Inflammatory macrophage (primary cell): ENCODE measurements at regions not wholly inside any gene's neighbourhood (a gene's known extent, or its start where the extent isn't known, plus 50 kb on each side); places are given as distances from the start of the nearest gene placed in this dataset.
A peak's percentile ranks its signal among the peaks of the same experiment; 100 is the strongest.

Source experiments
- DNase-seq, 2 donors: peaks; one replicate each; pipeline ENCODE4 v3.0.0-alpha.2; 2020 to 2022

GRCh38 chr17:62882284-62882683 is 74.2 kb upstream of the MARCHF10 start:
- peak; percentile 81 to 92 for DNase-seq

DNA sequence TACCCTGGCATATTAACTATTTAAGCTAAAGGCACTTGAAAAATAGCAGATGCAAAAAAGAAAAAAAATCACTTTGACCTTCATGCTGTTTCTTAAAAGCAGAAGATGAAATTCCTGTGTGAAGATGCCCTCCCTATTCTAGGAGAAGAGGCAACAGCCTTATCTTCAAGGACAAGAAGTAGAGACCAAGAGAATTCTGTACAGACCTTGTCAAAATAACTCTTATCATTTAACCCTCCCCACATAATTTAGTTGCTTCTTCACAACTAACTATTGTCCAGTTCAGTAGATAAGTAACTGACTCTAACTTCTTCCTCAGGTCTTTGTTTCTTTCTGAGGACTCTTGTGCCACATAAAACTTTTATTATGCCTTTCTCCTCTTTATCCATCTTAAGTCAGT is 72.0 kb upstream of the MARCHF10 start:
- no peak for DNase-seq

GRCh38 chr17:62876673-62877405 is 68.7 kb upstream of the MARCHF10 start:
- no peak for DNase-seq

DNA sequence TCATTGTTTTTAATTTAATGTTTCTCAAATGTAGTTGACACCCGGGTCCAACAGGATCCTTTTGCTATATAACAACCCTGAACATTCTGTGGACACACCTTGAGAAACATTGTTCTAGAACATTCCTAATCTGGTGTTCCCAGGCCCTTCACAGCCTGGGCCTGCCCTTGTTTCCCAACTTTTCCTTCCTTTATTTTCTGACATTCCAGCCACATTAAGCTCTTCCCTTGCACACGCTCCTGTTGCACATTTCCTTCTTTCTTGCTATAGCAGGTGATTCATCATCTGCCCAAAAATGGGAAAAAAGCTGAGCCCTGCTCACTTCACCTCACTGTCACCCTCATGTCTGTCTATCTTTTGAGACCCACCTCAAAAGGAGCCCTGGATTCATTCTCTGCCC is 67.9 kb upstream of the MARCHF10 start:
- no peak for DNase-seq

GRCh38 chr17:62875296-62875695 is 67.2 kb upstream of the MARCHF10 start:
- DNase-seq: no peak

- no peak for DNase-seq
These were observed 63.2 kb upstream of the MARCHF10 start for GRCh38 chr17:62871291-62871690.

- DNase-seq: no peak
These were observed 62.4 kb upstream of the MARCHF10 start for GRCh38 chr17:62870552-62870971.

- no peak for DNase-seq
These were observed 62.0 kb upstream of the MARCHF10 start for GRCh38 chr17:62870030-62870541.

DNA sequence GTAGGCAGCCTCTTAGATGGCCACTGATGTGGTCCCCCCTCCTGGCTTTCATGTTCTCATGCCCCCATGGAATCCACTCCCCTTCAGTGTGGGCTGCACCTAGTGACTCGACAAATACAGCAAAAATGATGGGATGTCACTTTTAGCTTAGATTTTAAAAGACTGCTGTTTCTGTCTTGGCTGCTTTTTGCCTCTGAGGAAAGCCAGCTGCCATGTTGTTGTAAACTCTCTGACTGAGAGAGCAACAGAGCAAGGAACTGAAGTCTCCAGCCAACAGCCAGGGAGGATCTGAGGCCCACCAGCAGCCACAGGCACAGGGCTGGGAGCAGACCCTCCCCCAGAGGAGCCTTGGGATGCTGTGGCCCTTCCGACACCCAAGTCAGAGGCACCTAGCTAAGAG is 60.6 kb upstream of the MARCHF10 start:
- no peak for DNase-seq

- DNase-seq: no peak
These were observed 59.9 kb upstream of the MARCHF10 start for GRCh38 chr17:62868008-62868407.

GRCh38 chr17:62867303-62867702 is 59.2 kb upstream of the MARCHF10 start:
- DNase-seq: no peak

GRCh38 chr17:62866471-62866870 is 58.4 kb upstream of the MARCHF10 start:
- peak in 1 of 2 donors; percentile 25 for DNase-seq

GRCh38 chr17:62865586-62865985 is 57.5 kb upstream of the MARCHF10 start:
- DNase-seq: no peak

GRCh38 chr17:62862251-62862650 is 54.1 kb upstream of the MARCHF10 start:
- no peak for DNase-seq

DNA sequence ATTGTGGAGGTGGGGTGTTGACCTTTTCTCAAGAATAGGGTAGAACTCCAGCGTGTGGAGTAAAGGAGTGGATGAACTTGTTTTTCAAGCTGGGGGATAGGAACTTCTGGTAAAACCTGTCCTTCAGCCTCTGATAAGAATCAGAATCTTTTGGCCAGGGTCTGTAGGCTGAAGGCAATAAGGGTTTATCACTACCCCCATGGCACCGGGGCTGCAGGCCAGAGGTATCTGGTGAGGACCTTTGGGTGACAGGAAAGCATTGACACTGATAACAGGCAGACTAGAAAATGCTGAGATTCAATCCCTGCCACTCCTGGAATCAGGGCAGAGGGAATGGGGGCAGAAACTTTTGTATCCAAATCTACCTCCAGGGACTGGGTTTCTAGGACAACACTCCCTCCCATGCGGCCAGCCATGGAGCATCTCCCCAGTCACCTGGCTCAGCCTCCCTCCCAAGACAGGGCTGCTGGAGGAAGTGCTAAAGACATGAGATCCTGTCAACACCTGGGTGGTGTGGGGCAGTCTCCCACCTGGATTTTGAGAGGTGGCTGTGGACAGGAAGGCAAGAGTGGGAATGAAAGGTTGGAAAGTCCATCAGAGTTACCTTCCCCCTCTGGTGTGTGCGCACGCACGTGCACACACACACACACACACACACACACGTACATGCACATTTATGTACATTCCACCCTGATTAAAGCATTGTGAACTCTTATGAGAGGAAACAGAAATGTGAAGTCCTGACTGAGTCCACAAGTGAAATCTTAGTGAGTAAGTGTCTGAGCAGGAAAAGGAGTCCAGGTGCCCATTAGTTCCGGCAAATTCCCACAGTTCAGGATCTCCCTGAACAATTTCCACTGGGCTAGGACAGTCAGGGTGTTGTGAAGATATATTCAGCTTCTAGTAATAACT is 53.1 kb upstream of the MARCHF10 start:
- no peak for DNase-seq

GRCh38 chr17:62859146-62859545 is 51.0 kb upstream of the MARCHF10 start:
- no peak for DNase-seq
